A549 (cell line): ENCODE measurements at regions not wholly inside any gene's neighbourhood (a gene's known extent, or its start where the extent isn't known, plus 50 kb on each side); places are given as distances from the start of the nearest gene placed in this dataset.
"Not testable (repeated sequence)": the region's sequence is repeated elsewhere in the genome, so short reads cannot be mapped to it uniquely, and the experiment has no call there.

Experiments
- BHLHE40 ChIP-seq: IDR thresholded peaks from 2 replicates; pipeline ENCODE4 v1.6.1; 2012; ENCODE audit warnings: low read depth, low read length, inconsistent platforms
- CHD2 ChIP-seq: fragments of 150-350 bp; IDR thresholded peaks from 2 replicates; pipeline ENCODE4 v1.6.1; 2014; ENCODE audit warnings: low read length; ENCODE audit not compliant: partially characterized antibody
- CHD4 ChIP-seq: fragments of 200-600 bp; sonication (generic); IDR thresholded peaks from 2 replicates; pipeline ENCODE4 v1.6.1; 2016; ENCODE audit warnings: antibody characterized with exemption, mild to moderate bottlenecking, borderline replicate concordance
- ELK1 ChIP-seq: fragments of 150-350 bp; IDR thresholded peaks from 2 replicates; pipeline ENCODE4 v1.6.1; 2014; ENCODE audit warnings: low read depth, mild to moderate bottlenecking, low read length
- EP300 ChIP-seq, 2 experiments: fragments of >200 bp; sonication (Bioruptor Twin); formaldehyde crosslinking; IDR thresholded peaks; 2 replicates in 1 of 2; 3 replicates in 1 of 2; pipeline ENCODE4 v1.6.1; 2016 to 2017
- HOXA7 ChIP-seq: fragments of 250-450 bp; sonication (Bioruptor Pico); IDR thresholded peaks from 2 replicates; pipeline ENCODE4 v1.5.0; 2020; ENCODE audit warnings: mild to moderate bottlenecking, moderate library complexity
- PHF8 ChIP-seq: fragments of 200-600 bp; sonication (generic); IDR thresholded peaks from 2 replicates; pipeline ENCODE4 v1.6.1; 2016; ENCODE audit warnings: low read depth, mild to moderate bottlenecking, antibody characterized with exemption, moderate library complexity, borderline replicate concordance
- RAD21 ChIP-seq, 2 experiments: fragments of >200 bp in 1 of 2; sonication (Bioruptor Twin) in 1 of 2; formaldehyde crosslinking in 1 of 2; IDR thresholded peaks in 1 of 2; conservative IDR thresholded peaks in 1 of 2; 2 replicates in 1 of 2; 3 replicates in 1 of 2; pipeline ENCODE4 v1.6.1; 2012 to 2018; ENCODE audit warnings: inconsistent platforms in 1 of 2
- SMC3 ChIP-seq: fragments of >200 bp; sonication (Bioruptor Twin); formaldehyde crosslinking; IDR thresholded peaks from 3 replicates; pipeline ENCODE4 v1.6.1; 2018; ENCODE audit warnings: inconsistent platforms
- ZC3H11A ChIP-seq: fragments of 450-650 bp; IDR thresholded peaks from 2 replicates; pipeline ENCODE4 v1.6.1; 2014; ENCODE audit warnings: antibody characterized with exemption, mild to moderate bottlenecking
- ZNF302 ChIP-seq: fragments of 250-450 bp; sonication (Bioruptor Pico); IDR thresholded peaks from 2 replicates; pipeline ENCODE4 v1.9.0; 2021; ENCODE audit warnings: inconsistent platforms, mild to moderate bottlenecking, moderate library complexity
- TF ChIP-seq, protein P1 (sequence below): fragments of >200 bp; sonication (Bioruptor Twin); formaldehyde crosslinking; IDR thresholded peaks from 3 replicates; pipeline ENCODE4 v1.5.1; 2016

GRCh38 chr22:48289954-48290353, 1527.5 kb downstream of the TBC1D22A start:
- TF ChIP-seq, protein P1, sequence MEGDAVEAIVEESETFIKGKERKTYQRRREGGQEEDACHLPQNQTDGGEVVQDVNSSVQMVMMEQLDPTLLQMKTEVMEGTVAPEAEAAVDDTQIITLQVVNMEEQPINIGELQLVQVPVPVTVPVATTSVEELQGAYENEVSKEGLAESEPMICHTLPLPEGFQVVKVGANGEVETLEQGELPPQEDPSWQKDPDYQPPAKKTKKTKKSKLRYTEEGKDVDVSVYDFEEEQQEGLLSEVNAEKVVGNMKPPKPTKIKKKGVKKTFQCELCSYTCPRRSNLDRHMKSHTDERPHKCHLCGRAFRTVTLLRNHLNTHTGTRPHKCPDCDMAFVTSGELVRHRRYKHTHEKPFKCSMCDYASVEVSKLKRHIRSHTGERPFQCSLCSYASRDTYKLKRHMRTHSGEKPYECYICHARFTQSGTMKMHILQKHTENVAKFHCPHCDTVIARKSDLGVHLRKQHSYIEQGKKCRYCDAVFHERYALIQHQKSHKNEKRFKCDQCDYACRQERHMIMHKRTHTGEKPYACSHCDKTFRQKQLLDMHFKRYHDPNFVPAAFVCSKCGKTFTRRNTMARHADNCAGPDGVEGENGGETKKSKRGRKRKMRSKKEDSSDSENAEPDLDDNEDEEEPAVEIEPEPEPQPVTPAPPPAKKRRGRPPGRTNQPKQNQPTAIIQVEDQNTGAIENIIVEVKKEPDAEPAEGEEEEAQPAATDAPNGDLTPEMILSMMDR: not testable (repeated sequence)
- TF ChIP-seq ZNF302 (CRISPR knock-in tag); EP300 (IDR thresholded peaks at IDR 0.05); SMC3; BHLHE40; PHF8; HOXA7 (CRISPR knock-in tag); RAD21 (conservative IDR thresholded peaks at IDR 0.05 in 1 of 2, IDR thresholded peaks at IDR 0.05 in 1 of 2); CHD2; ZC3H11A; CHD4; ELK1: not testable (repeated sequence)
